HG02678 (cell line): ENCODE measurements at regions not wholly inside any gene's neighbourhood (a gene's known extent, or its start where the extent isn't known, plus 50 kb on each side); places are given as distances from the start of the nearest gene placed in this dataset.

Experiments
- ATAC-seq: cut with Tn5 transposase; IDR thresholded peaks from one replicate; pipeline ENCODE4 v1.9.1; 2021; ENCODE audit warnings: mild to moderate bottlenecking, moderate library complexity; ENCODE audit not compliant: unreplicated experiment

GRCh38 chr9:79120533-79120932, 451.2 kb upstream of the TLE4 start:
- no peak for ATAC-seq

DNA sequence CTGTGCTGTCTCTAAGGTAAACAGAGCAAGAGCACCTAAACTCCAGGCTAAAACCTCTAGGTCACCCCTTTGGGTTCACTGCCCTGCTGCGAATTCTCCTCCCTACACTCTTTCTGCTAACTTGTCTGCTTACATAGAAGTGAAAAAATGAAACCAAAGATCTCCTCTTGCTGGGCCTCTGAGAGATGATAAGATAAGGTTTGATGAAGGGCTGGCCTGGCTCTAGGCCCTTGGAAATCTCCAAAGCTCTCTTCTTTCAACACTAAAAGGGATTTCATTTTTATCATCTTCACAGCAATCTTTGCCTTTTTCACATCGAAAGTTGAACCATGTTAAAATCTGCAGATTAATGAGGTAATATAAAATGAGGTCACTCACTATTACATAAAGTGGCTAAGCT, 450.8 kb upstream of the TLE4 start:
- ATAC-seq = no peak

GRCh38 chr9:79123415-79123814, 448.4 kb upstream of the TLE4 start:
- ATAC-seq = no peak

- no peak for ATAC-seq
Observed at GRCh38 chr9:79127661-79128060, 444.1 kb upstream of the TLE4 start.

GRCh38 chr9:79129865-79130480, 441.8 kb upstream of the TLE4 start:
- no peak for ATAC-seq

DNA sequence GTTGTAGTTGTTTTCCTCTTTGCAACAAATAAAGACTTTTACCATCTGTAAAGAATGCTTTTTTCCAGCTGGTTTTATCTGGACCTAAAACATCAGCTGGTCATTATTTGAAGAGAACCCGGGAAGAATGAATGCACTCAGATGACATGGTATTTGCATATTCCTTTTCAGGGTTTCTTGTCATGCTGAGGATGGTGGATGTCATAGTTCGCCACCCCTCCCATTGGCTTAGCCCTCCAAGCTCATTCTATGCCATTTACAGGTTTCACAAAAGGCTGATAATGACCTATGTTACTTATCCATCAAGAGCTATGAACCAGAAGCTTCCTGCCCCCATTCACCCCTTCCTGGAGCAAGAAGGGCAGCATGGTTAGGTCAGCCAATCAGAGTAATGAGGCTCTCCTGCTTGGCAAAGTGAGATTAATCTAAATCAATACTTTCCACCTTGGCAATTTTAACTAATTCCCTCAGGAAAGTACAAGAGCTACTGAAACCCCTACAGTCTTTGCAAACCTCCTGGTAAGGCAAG, 440.5 kb upstream of the TLE4 start:
- no peak for ATAC-seq

DNA sequence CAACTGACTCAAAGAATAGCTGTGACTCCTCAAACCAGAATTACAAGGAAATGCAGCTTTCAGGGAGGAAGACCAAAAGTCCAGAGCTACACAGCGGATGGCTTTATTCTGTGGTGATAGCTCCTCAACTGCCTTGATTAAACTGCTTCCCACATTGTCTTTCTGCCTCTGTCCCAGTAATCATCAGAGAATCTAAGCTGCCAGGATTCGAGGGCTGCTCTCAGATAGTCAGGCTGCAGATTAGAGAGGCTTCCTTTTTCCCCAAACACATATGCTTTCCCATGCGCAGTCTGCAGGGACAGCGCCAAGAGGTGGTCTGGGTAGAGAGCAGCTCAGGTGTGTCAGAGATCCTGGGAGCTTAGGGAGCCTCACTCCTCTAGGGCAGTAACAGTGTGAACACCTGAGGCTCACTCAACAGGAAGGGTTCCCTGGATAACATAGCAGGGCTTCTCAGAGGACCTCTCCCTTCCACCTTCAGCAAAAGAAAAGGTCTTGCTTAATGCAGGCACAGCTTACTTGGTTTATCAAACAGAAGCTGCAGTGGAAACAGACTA, 439.9 kb upstream of the TLE4 start:
- no peak for ATAC-seq

- ATAC-seq = no peak
Observed at GRCh38 chr9:79134654-79135053, 437.1 kb upstream of the TLE4 start.

- no peak for ATAC-seq
Observed at GRCh38 chr9:79135681-79136415, 435.9 kb upstream of the TLE4 start.

DNA sequence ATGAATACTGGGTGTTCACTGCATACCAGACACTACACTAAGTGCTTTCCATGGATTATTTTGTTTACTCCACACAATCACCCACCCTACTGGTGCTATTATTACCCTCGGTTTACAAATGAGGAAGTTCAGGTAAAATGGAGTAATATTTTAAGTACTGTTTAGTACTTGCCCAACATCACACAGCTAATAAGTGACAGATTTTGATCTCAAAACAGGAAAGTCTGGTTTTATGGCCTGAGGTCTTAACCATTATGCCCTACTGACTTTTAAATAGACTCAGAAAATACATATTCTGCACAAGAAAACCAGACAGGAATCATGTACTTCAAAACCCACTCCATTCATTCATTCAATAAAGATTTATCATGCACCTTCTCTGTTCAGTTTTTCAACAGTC, 431.0 kb upstream of the TLE4 start:
- no peak for ATAC-seq

DNA sequence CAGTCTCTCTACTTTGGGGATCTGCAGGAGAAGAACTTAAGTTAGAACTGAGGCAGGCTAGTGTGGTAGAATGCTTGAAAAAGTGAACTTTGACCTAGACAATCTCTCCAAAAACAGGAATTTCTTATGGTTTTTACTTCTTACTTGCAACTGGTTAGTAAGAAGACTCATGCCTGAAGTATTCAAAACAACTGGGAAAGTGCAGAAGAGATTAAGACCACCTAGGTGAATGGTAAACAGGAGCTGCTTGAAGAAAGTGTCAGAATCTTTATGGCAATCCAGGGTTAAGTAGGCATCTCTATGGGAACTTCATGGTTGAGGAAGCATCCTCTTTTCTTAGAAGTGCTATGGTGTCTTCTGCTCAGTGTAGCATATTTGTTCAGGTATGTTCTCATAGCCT, 428.6 kb upstream of the TLE4 start:
- ATAC-seq = no peak

- ATAC-seq = no peak
Observed at GRCh38 chr9:79145442-79145841, 426.3 kb upstream of the TLE4 start.

DNA sequence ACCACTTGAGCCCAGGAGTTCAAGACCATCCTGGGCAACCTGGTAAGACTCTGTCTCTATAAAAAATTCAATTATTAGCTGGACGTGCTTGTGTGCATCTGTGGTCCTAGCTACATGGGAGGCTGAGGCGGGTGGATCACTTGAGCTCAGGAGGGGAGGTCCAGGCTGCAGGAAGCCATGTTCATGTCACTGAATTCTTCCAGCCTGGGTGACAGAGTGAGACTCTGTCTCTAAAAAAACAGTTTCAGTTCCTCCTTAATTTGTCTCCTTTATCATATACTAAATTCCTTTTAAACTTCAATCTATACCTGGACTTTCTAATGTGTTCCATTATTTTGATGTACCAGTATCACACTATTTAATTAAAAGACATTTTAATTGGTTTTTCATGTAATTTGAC, 422.2 kb upstream of the TLE4 start:
- no peak for ATAC-seq

DNA sequence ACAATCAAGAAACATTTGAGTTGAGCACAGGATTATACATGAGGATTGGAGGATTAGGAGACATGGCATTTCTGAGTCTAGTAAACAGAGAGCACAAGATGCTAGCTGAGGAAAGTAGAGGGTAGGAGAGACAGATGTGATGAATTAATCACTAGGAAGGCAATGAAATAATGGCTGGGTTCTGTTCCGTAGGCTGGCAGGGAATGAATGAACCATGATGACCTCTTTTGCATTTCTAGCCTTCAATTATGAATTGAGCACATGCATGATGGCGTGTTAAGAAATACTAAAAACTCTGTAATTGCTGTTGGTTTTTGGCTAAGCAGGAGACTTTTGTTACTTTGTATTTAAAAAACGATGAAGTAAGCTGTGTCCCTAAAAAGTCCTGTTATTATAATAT, 420.0 kb upstream of the TLE4 start:
- no peak for ATAC-seq

DNA sequence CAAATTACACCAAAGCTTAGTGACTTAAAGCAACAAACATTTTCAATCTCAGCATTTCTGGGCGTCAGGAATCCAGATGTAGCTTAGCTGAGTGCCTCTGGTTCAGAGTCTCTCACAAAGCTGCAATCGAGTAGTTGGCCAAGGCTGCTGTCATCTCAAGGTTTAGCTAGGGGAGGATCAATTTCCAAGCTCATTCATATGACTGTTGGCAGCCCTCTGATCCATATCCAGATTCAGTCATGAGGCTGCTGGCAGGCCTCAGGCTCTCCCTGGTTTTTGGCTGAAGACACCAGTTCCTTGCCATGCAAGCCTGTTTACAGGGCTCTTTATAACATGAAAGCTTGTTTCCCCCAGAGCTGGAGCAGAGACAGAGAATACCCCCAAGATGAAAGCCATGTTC, 419.5 kb upstream of the TLE4 start:
- no peak for ATAC-seq

DNA sequence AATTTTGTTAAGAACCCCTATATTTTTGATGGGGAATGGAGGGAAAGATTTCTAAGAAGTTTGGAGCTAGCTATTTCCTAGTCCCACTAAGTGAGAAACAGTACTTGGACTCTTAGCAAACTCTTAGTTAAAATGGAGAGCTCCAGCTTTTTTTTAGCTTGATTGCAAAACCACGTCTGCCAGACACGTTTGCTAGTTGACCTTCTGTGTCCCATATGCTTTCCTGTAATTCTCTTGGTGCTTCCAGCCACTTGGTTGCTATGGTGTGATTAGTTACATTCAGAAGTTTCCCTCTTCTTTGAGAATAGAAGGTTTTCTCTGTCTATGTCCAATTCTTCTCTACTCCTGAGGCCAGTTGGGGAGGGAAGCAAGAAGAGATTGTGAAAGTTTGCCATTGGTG, 417.0 kb upstream of the TLE4 start:
- ATAC-seq = no peak

DNA sequence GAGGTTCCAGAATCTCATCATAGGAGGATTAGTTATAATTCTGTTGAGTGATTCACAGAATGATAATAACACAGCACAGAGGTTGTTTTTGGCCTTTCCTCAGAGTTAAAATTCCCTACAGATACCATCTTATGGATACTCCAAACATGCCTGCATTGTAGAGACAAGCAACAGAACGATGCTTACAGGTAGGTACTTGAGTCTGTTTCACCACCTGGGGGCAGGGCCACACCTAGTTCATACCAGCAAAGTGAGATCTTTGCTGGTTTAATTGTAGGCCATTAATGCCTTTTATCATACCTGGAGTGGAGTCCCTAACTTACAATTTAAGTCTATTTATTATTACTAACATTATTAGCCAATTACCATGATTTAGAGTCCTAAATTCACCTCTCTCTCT, 416.5 kb upstream of the TLE4 start:
- no peak for ATAC-seq

GRCh38 chr9:79163544-79163943, 408.2 kb upstream of the TLE4 start:
- no peak for ATAC-seq

GRCh38 chr9:79164406-79164805, 407.4 kb upstream of the TLE4 start:
- ATAC-seq = no peak

DNA sequence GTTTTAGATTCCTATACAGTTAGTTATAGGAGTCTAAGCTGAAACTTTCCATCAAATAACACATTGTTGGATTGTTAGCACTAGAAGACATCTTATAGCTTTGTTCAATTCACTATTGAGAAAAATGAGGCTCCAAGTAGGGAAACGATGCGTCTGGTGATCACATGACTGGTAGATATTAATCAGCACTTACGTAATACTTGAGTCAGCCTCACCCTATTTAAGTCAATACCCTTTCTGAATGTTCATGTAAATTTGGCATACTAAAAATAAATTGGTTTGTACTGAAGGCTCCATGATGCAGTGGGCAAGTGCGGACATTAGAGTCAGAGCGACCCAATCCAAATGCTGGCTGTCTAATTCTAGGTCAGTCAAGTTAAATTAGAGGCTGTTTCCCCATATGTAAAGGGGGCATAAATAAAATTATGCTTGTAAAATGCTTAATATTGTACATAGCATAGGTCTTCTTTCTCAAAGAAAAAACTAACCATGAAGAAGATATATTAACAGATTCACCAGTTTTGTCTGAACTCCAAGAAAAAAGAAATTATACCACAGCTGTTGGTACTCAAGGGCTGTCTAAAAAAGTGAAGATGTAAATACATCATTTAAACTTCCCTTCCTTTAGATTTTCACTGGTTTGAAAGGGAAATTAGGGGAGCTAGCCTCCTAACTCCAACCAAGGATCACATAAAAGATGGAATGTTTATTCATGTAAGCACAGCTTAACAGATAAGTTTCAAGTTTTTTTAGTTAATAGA, 406.6 kb upstream of the TLE4 start:
- no peak for ATAC-seq

DNA sequence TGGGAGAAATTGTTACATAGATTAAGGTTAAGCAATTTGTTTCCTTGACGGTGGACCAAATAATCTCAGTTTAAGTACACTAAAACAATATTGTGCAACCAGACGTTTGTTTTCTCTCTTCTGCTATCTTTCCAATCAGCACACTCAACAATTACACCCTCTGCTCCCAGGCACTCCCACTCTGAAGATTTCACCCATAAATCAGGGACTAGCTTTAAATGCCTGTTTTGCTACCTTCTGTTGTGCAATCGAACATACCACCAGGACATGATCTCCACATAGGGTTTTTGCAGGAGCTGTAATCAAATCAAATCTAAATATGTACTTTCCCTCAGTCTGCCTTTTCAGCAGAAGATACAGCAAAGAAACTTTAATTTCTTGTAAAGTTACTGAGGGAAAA, 405.8 kb upstream of the TLE4 start:
- no peak for ATAC-seq

GRCh38 chr9:79170643-79171042, 401.1 kb upstream of the TLE4 start:
- no peak for ATAC-seq
